ENCODE measurements at regions not wholly inside any gene's neighbourhood (a gene's known extent, or its start where the extent isn't known, plus 50 kb on each side); places are given as distances from the start of the nearest gene placed in this dataset.

DNA sequence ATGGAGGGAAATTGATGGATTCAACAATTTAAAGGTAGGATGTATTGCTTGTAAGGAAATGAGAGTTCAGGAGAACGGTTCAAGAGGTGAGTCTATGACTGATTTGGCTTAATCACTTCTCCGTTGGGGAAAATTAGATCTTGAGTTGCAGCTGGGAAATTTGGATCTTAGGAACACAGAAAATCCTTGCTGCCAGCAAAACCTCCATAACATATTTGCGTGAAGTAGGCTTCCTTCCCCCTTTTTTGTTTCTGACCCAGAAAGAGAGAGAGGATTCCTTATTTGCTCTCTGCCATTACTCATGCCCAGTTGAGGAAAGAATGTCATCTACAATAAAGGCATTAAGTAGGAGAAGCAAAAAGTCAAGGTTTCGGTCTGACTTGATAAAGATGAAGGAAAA is 73.5 kb upstream of the PDC start:
- TF ChIP-seq, protein P1, sequence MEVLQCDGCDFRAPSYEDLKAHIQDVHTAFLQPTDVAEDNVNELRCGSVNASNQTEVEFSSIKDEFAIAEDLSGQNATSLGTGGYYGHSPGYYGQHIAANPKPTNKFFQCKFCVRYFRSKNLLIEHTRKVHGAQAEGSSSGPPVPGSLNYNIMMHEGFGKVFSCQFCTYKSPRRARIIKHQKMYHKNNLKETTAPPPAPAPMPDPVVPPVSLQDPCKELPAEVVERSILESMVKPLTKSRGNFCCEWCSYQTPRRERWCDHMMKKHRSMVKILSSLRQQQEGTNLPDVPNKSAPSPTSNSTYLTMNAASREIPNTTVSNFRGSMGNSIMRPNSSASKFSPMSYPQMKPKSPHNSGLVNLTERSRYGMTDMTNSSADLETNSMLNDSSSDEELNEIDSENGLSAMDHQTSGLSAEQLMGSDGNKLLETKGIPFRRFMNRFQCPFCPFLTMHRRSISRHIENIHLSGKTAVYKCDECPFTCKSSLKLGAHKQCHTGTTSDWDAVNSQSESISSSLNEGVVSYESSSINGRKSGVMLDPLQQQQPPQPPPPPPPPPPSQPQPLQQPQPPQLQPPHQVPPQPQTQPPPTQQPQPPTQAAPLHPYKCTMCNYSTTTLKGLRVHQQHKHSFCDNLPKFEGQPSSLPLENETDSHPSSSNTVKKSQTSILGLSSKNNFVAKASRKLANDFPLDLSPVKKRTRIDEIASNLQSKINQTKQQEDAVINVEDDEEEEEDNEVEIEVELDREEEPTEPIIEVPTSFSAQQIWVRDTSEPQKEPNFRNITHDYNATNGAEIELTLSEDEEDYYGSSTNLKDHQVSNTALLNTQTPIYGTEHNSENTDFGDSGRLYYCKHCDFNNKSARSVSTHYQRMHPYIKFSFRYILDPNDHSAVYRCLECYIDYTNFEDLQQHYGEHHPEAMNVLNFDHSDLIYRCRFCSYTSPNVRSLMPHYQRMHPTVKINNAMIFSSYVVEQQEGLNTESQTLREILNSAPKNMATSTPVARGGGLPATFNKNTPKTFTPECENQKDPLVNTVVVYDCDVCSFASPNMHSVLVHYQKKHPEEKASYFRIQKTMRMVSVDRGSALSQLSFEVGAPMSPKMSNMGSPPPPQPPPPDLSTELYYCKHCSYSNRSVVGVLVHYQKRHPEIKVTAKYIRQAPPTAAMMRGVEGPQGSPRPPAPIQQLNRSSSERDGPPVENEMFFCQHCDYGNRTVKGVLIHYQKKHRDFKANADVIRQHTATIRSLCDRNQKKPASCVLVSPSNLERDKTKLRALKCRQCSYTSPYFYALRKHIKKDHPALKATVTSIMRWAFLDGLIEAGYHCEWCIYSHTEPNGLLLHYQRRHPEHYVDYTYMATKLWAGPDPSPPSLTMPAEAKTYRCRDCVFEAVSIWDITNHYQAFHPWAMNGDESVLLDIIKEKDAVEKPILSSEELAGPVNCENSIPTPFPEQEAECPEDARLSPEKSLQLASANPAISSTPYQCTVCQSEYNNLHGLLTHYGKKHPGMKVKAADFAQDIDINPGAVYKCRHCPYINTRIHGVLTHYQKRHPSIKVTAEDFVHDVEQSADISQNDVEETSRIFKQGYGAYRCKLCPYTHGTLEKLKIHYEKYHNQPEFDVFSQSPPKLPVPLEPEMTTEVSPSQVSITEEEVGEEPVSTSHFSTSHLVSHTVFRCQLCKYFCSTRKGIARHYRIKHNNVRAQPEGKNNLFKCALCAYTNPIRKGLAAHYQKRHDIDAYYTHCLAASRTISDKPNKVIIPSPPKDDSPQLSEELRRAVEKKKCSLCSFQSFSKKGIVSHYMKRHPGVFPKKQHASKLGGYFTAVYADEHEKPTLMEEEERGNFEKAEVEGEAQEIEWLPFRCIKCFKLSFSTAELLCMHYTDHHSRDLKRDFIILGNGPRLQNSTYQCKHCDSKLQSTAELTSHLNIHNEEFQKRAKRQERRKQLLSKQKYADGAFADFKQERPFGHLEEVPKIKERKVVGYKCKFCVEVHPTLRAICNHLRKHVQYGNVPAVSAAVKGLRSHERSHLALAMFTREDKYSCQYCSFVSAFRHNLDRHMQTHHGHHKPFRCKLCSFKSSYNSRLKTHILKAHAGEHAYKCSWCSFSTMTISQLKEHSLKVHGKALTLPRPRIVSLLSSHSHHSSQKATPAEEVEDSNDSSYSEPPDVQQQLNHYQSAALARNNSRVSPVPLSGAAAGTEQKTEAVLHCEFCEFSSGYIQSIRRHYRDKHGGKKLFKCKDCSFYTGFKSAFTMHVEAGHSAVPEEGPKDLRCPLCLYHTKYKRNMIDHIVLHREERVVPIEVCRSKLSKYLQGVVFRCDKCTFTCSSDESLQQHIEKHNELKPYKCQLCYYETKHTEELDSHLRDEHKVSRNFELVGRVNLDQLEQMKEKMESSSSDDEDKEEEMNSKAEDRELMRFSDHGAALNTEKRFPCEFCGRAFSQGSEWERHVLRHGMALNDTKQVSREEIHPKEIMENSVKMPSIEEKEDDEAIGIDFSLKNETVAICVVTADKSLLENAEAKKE (CRISPR knock-in tag; IDR thresholded peaks at IDR 0.05): no peak
- TF ChIP-seq, protein P2, sequence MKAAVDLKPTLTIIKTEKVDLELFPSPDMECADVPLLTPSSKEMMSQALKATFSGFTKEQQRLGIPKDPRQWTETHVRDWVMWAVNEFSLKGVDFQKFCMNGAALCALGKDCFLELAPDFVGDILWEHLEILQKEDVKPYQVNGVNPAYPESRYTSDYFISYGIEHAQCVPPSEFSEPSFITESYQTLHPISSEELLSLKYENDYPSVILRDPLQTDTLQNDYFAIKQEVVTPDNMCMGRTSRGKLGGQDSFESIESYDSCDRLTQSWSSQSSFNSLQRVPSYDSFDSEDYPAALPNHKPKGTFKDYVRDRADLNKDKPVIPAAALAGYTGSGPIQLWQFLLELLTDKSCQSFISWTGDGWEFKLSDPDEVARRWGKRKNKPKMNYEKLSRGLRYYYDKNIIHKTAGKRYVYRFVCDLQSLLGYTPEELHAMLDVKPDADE (IDR thresholded peaks at IDR 0.05): no peak
- TF ChIP-seq EZH2 (IDR thresholded peaks at IDR 0.05; ENCODE audit: low read depth, unreplicated experiment) (no peak), ZNF114 (CRISPR knock-in tag; IDR thresholded peaks at IDR 0.05) (no peak), JUNB (IDR thresholded peaks at IDR 0.05; ENCODE audit: unreplicated experiment) (no peak), POLR2AphosphoS5 (IDR thresholded peaks at IDR 0.05; ENCODE audit: low read depth) (no peak)
- Mint-ChIP-seq H3K27ac (no peak overlapping the region), H3K4me3 (no peak overlapping the region), H3K9me3 (no peaks in the 10 kb centered on the region; the same call in 2 of the 3 replicates), H3K4me1 (no peaks in the 10 kb centered on the region), H3K36me3 (ENCODE audit: low read depth) (no peaks in the 10 kb centered on the region), H3K27me3 (ENCODE audit: insufficient read depth, low read depth, poor library complexity) (no peaks in the 10 kb centered on the region)
- H4K20me1 ChIP-seq (replicated peaks; ENCODE audit: insufficient read depth): no peaks in the 10 kb centered on the region
- no peak overlapping the region for H3K27ac ChIP-seq (ENCODE audit: low read depth)
- no peaks in the 10 kb centered on the region for H3F3A ChIP-seq (replicated peaks; ENCODE audit: low read depth)
- H3K36me3 ChIP-seq (ENCODE audit: insufficient read depth): no peaks in the 10 kb centered on the region
- H3K4me1 ChIP-seq (ENCODE audit: insufficient read depth): no peaks in the 10 kb centered on the region
- DNase-seq (ENCODE audit: low spot score) (no peak), ATAC-seq (no peak)
- H3K4me3 ChIP-seq: no peak overlapping the region
- H3K4me2 ChIP-seq: no peak overlapping the region
- H2AFZ ChIP-seq: 0 out of 2 replicates have a peak overlapping the region, but pooled peaks have one; percentile 5
- H3K27me3 ChIP-seq (ENCODE audit: insufficient read depth): no peaks in the 10 kb centered on the region
- H3K9me2 ChIP-seq (ENCODE audit: insufficient read depth): no peaks in the 10 kb centered on the region
- no peaks in the 10 kb centered on the region for H3K79me2 ChIP-seq (replicated peaks; ENCODE audit: insufficient read depth)

Measured in GM23338 (cell line).